ENCODE measurements at regions not wholly inside any gene's neighbourhood (a gene's known extent, or its start where the extent isn't known, plus 50 kb on each side); places are given as distances from the start of the nearest gene placed in this dataset.

DNA sequence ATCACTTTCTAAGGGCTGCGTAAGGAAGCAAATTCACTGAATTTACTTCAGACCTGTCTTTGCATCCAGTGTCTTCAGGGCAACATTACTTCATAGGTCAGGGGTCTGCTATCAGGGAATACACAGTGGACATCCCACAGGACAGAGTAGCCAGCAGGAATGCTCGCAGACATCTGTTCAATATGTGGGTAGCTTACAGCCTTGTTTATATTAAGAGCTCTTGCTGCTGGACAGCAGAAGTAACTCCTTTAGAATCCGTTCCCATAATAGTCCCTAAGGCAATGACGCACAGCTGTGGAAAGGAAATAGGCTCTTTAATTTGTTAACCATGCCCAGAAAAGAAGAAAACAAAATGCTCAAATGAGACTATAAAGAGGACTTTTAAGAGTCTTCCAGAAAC lies 198.7 kb downstream of the MOXD1 start:
- no peaks in the 10 kb centered on the region for H3K4me1 ChIP-seq
- intact Hi-C loops (cut with DNase I), result no loop called here
- H3K4me3 ChIP-seq, result no peak overlapping the region
- no peaks in the 10 kb centered on the region for H3K36me3 ChIP-seq
- H3K27me3 ChIP-seq, result no peaks in the 10 kb centered on the region
- H3K27ac ChIP-seq, result no peak overlapping the region
- DNase-seq, result no peak
- TF ChIP-seq, protein P1, sequence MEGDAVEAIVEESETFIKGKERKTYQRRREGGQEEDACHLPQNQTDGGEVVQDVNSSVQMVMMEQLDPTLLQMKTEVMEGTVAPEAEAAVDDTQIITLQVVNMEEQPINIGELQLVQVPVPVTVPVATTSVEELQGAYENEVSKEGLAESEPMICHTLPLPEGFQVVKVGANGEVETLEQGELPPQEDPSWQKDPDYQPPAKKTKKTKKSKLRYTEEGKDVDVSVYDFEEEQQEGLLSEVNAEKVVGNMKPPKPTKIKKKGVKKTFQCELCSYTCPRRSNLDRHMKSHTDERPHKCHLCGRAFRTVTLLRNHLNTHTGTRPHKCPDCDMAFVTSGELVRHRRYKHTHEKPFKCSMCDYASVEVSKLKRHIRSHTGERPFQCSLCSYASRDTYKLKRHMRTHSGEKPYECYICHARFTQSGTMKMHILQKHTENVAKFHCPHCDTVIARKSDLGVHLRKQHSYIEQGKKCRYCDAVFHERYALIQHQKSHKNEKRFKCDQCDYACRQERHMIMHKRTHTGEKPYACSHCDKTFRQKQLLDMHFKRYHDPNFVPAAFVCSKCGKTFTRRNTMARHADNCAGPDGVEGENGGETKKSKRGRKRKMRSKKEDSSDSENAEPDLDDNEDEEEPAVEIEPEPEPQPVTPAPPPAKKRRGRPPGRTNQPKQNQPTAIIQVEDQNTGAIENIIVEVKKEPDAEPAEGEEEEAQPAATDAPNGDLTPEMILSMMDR (IDR thresholded peaks at IDR 0.05), result no peak
- no peak for ATAC-seq
- H3K9me3 ChIP-seq, result no peaks in the 10 kb centered on the region

DNA sequence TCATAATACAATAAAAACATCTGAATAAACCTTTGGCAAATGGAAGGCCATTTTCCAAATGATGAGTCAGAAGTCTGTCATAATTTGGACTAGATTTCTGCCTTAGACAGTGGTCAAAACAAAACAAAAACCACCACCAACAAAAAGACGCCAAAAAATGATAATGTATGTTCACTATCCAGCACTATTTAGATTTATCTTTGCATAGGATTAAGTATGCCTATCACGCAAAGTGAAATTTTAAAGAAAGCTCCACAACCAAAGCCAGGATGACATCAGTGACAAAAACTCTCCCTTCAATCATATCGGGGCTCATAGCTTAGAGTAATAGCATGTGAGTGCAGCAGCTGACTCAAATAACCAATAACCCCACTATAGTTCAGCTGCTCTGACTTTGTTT lies 201.9 kb downstream of the MOXD1 start:
- Histone ChIP-seq H3K9me3 (no peaks in the 10 kb centered on the region), H3K4me1 (no peaks in the 10 kb centered on the region), H3K4me3 (no peak overlapping the region), H3K27me3 (no peaks in the 10 kb centered on the region), H3K27ac (no peak overlapping the region), H3K36me3 (no peaks in the 10 kb centered on the region)
- TF ChIP-seq, protein P1 (IDR thresholded peaks at IDR 0.05), result no peak
- DNase-seq, result no peak
- no peak for ATAC-seq
- intact Hi-C loops (cut with DNase I), result no loop called here

DNA sequence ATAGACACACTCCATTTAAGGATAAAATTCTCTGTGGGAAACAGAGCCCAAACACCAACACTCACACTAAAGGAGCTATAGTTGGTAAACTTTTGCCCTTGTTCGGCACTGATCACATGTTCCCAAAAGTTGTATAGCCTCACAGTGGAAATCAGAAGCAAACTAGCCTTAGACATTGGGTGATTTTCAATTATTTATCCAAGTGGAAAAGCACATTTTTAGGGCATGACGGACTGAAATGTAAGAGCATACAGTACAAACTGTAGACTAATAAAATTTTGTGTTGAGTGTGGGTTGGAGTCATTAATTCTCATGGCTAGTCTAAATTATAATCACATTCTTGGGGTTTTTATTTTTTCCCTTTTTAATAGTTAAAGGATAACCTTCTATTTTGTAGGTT lies 202.4 kb downstream of the MOXD1 start:
- TF ChIP-seq, protein P1 (IDR thresholded peaks at IDR 0.05), result no peak
- no peaks in the 10 kb centered on the region for H3K9me3 ChIP-seq
- H3K27me3 ChIP-seq, result no peaks in the 10 kb centered on the region
- intact Hi-C loops (cut with DNase I), result no loop called here
- no peaks in the 10 kb centered on the region for H3K4me1 ChIP-seq
- no peak overlapping the region for H3K4me3 ChIP-seq
- H3K27ac ChIP-seq, result no peak overlapping the region
- DNase-seq, result no peak
- ATAC-seq, result no peak
- H3K36me3 ChIP-seq, result no peaks in the 10 kb centered on the region

DNA sequence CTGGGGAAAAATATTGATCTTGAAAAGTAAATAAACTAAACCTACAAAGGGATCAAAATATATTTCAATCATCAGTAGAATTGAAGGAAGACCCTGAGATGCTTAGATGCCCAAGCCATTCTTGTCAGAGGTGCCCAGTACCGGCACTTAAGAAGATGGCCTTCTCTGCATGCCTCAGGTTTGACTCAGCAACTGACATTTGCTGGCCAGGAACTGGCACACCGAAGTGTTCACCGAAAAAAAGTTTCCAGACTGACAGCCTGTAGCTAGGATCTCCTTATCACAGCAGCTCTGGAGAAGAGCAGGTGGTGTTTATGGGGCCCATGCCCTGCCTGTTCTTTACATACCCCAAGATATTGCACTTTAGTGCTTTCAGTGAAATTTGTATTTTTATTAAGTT lies 203.2 kb downstream of the MOXD1 start:
- no peak for DNase-seq
- Histone ChIP-seq H3K4me1 (no peaks in the 10 kb centered on the region), H3K27ac (no peak overlapping the region), H3K9me3 (no peaks in the 10 kb centered on the region), H3K27me3 (no peaks in the 10 kb centered on the region), H3K4me3 (no peak overlapping the region), H3K36me3 (no peaks in the 10 kb centered on the region)
- TF ChIP-seq, protein P1 (IDR thresholded peaks at IDR 0.05), result no peak
- no peak for ATAC-seq
- intact Hi-C loops (cut with DNase I), result no loop called here

DNA sequence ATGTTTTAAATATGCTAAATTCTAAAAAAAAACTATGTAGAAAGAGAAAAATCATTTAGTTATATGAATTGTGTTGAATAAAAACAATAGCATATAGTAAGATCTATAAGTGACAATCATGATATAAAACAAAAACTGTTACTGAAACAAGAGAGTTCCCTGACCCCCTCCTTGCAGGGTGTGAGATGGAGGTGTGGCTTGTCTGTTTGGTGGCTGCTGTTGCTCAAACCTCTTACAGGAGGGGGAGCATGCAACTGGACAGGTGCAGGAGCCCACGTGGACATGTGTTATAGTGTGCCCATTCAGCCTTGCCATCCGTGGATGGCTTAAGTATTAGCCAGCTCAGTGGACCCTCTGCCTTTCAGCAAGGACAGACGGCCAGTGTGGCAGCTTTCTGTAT lies 206.7 kb downstream of the MOXD1 start:
- Histone ChIP-seq H3K4me1 (no peaks in the 10 kb centered on the region), H3K9me3 (no peaks in the 10 kb centered on the region), H3K27ac (no peak overlapping the region), H3K27me3 (no peaks in the 10 kb centered on the region), H3K36me3 (no peaks in the 10 kb centered on the region), H3K4me3 (no peak overlapping the region)
- TF ChIP-seq, protein P1 (IDR thresholded peaks at IDR 0.05), result no peak
- ATAC-seq, result no peak
- intact Hi-C loops (cut with DNase I), result no loop called here
- no peak for DNase-seq

DNA sequence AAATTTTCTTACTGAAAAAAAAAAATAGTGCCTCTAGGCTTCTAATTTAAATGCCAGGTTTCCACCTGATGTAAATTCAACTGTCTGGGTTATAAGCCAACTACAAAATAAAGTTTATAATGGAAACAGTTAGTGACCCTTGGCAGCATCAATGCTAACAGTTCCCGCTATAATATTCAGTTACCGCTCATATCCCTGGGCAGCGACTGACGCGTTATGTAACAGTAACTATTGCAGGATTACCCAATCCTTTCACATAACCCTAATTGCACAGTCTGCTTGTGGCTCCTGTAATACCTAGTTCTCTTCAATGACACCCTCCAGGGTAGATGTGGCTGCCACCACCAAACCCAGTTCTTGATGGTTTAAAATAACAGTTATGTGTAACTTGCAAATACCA lies 208.6 kb downstream of the MOXD1 start:
- no peaks in the 10 kb centered on the region for H3K9me3 ChIP-seq
- H3K27me3 ChIP-seq, result no peaks in the 10 kb centered on the region
- TF ChIP-seq, protein P1 (IDR thresholded peaks at IDR 0.05), result no peak
- H3K4me3 ChIP-seq, result no peak overlapping the region
- ATAC-seq (no peak), DNase-seq (no peak)
- intact Hi-C loops (cut with DNase I), result no loop called here
- H3K27ac ChIP-seq, result no peak overlapping the region
- no peaks in the 10 kb centered on the region for H3K4me1 ChIP-seq
- H3K36me3 ChIP-seq, result no peaks in the 10 kb centered on the region
